Breast epithelium (tissue), 3 donors: ENCODE measurements at regions not wholly inside any gene's neighbourhood (a gene's known extent, or its start where the extent isn't known, plus 50 kb on each side); places are given as distances from the start of the nearest gene placed in this dataset.
"Not testable (repeated sequence)": the region's sequence is repeated elsewhere in the genome, so short reads cannot be mapped to it uniquely, and the experiment has no call there.

Experiments
- CTCF ChIP-seq, 3 donors: fragments of 450-650 bp; IDR thresholded peaks; one replicate each; pipeline ENCODE4 v1.5.1; 2016 to 2017; ENCODE audit warnings: antibody characterized with exemption in 3 of 3, mild to moderate bottlenecking in 3 of 3, moderate library complexity in 3 of 3
- POLR2AphosphoS5 ChIP-seq, 3 donors: sonication (generic); formaldehyde crosslinking; IDR thresholded peaks; one replicate each; pipeline ENCODE4 v1.6.1; 2017; ENCODE audit warnings: antibody characterized with exemption in 3 of 3

GRCh38 chr5:20797216-20797615, 809.2 kb upstream of the CDH18 start:
- TF ChIP-seq CTCF, POLR2AphosphoS5 (IDR thresholded peaks at IDR 0.05): not testable (repeated sequence)
